SHP77 treated with DMSO at 0.1 percent for 48 hours (cell line): ENCODE measurements at regions not wholly inside any gene's neighbourhood (a gene's known extent, or its start where the extent isn't known, plus 50 kb on each side); places are given as distances from the start of the nearest gene placed in this dataset.
"Not testable (repeated sequence)": the region's sequence is repeated elsewhere in the genome, so short reads cannot be mapped to it uniquely, and the experiment has no call there.

Source experiments
- DNase-seq: peaks from one replicate; lab custom pipeline; 2025; lab: John Stamatoyannopoulos, UW

- DNase-seq: no peak
Measured at GRCh38 chr9:84054341-84055010, 73.9 kb downstream of the RMI1 start.

- DNase-seq: no peak
Measured at GRCh38 chr9:84057662-84058061, 77.1 kb downstream of the RMI1 start.

GRCh38 chr9:84059936-84060335, 79.3 kb downstream of the RMI1 start:
- DNase-seq: no peak

- no peak for DNase-seq
Measured at GRCh38 chr9:84061613-84062193, 81.1 kb downstream of the RMI1 start.

GRCh38 chr9:84062538-84062937, 81.9 kb downstream of the RMI1 start:
- no peak for DNase-seq

GRCh38 chr9:84067821-84068220, 87.2 kb downstream of the RMI1 start:
- no peak for DNase-seq

- DNase-seq: no peak
Measured at GRCh38 chr9:84068872-84069271, 88.3 kb downstream of the RMI1 start.

GRCh38 chr9:84070590-84070989, 90.0 kb downstream of the RMI1 start:
- no peak for DNase-seq

GRCh38 chr9:84072621-84073180, 92.1 kb downstream of the RMI1 start:
- DNase-seq: no peak

GRCh38 chr9:84075004-84075403, 94.4 kb downstream of the RMI1 start:
- no peak for DNase-seq

GRCh38 chr9:84076384-84076783, 95.8 kb downstream of the RMI1 start:
- no peak for DNase-seq

GRCh38 chr9:84077816-84078215, 97.2 kb downstream of the RMI1 start:
- DNase-seq: not testable (repeated sequence)

- no peak for DNase-seq
Measured at GRCh38 chr9:84079994-84080393, 99.4 kb downstream of the RMI1 start.

GRCh38 chr9:84101964-84102632, 121.5 kb downstream of the RMI1 start:
- DNase-seq: no peak

- DNase-seq: no peak
Measured at GRCh38 chr9:84103651-84104377, 123.2 kb downstream of the RMI1 start.

- no peak for DNase-seq
Measured at GRCh38 chr9:84107081-84107480, 126.5 kb downstream of the RMI1 start.

GRCh38 chr9:84107995-84108394, 127.4 kb downstream of the RMI1 start:
- no peak for DNase-seq

GRCh38 chr9:84111726-84112125, 131.1 kb downstream of the RMI1 start:
- no peak for DNase-seq

- DNase-seq: no peak
Measured at GRCh38 chr9:84121991-84122523, 141.5 kb downstream of the RMI1 start.

- DNase-seq: no peak
Measured at GRCh38 chr9:84122572-84122971, 142.0 kb downstream of the RMI1 start.

GRCh38 chr9:84123648-84124406, 143.2 kb downstream of the RMI1 start:
- no peak for DNase-seq
